Embryonic facial prominence (tissue), 1 donor: ENCODE measurements at regions not wholly inside any gene's neighbourhood (a gene's known extent, or its start where the extent isn't known, plus 50 kb on each side); places are given as distances from the start of the nearest gene placed in this dataset.
A peak's percentile ranks its signal among the peaks of the same experiment; 100 is the strongest.

ENCODE experiments used
- DNase-seq: peaks from one replicate; pipeline ENCODE4 v3.0.0-alpha.2; 2016; ENCODE audit errors: extremely low spot score

DNA sequence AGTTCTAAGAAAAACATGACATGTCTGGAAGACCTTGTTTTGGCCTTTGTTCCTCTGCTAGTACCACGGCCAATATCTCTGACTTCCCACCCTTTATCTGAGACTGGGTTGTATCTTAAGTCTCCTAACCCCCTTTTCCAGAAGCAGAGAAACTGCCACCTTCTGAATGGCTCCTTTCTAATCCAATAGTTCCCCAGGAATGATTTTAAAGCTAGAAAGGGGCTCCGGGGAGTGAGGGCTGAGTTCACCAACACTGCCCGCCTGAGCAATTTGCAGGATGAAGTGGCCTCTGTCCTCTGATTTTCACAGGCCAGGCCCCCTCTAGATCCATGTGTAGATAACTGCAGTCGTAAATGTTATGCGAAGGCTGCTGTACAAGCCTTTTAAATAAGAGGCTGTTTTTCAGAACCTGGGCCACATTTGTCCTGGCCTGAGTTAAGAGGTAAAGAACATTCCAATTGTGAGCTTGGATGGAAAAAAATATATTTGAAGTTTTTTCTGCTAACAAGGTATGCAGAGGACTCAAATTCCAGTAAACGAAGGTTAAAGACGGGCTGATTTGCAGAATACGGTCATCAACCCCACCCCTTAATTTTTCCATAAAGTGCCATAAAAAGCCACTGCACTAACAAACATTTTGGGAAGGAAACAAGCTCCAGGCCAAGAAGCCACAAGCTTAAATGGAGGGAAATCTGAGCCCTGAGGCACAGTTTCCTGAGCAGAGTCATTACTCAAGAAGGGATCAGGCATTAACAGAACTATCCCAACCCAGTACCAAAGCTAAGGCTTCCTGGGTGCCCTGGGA lies 117.0 kb upstream of the MAF start:
- peak; percentile 16 for DNase-seq

DNA sequence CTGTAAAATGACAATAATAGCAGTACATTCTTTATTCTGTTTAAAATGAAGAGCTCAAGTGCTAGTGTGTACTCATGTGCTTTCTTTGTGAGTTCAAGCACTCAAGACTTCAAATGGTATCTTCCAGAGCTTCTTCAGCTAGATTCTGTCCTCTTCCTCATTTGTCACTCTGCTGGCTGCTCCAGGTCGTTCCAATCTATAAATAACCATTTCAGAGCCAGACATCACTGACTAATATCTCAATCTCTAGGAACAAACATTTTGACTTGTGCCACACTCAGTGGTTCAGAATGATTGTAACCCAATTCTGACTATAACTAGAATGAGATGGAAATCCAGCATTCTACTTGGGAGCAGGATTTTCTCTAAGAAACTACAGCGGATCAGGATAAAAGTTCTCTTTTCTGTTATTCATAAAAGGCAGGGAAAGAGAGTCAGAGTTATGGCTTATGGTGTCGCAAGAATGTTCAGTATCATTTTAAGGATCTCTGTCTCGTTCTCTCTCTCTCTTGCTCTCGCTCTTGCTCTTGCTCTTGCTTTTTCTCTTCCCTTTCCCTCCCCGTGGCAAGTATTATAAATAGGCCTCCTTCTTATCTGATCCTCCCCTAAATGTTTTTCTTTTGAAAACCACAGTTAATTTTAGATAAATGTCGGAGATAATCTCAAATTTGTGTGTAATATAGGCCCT lies 116.3 kb upstream of the MAF start:
- no peak for DNase-seq

DNA sequence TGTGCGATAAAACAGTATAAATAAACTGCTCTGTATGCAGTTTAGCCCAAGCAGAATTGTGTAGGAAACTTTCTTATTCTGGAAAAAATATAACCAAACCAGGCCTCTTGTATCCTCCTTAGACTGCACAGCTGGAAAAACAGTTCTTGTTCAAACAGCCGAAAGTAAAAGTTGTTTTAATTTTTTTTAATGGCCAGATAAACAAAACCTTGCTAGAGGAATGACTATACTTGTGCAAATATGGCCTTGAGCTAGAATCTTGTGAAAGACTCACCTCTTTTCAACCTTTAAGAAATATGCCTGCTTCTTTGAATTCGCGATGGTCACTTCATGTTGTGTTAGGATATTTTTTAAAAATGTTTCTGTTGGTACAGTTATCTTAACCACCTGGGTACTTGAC lies 114.5 kb upstream of the MAF start:
- no peak for DNase-seq

DNA sequence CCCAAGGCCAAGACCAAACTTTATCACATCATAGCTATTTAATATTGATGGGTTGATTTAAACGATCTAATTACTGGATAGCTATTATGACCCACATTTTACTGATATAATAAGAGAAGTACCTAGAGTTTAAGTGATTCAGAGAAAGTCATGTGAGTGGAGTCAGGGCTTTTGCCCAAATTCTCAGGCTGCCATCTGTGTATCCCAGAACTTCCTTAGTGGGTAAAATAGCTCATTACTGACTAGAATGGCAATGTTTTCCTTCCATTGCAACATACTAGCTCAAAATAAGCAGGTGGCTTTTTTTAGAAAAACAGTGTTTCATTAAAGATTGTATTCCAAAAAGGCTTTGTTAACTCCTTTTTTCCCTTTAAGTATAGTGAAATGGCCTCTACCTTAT lies 113.9 kb upstream of the MAF start:
- no peak for DNase-seq

DNA sequence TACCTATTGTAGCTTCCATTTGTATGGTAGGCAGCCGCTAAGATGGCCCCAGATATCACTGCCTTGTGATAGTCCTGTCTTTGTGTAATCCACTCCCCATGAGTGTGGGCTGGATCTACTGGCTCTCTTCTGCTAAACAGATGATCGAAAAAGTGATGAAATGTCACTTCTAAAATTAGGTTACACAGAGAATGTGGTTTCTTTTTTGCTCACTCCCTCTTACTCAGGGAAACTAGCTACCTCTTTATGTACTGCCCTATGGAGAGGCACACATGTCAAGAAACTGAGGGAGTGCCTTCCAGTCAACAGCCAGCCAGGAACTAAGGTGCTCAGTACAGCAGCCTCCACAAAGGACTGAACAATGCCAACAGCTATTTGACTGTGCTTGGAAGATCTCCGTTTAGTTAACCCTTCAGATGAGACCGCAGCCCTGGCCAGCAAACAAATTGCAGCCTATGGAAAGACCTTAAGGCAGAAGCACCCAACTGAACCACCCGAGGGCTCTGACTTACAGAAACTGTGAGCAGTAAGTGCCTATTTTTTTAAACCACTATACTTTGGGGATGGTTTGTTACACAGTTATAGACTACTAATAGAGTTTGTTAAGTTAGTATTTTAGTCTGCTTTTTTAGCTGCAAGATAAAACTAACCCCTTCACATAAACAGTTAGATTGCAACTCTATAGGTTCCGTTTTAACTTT lies 113.2 kb upstream of the MAF start:
- DNase-seq = no peak

GRCh38 chr16:79712276-79712675 lies 111.7 kb upstream of the MAF start:
- no peak for DNase-seq

DNA sequence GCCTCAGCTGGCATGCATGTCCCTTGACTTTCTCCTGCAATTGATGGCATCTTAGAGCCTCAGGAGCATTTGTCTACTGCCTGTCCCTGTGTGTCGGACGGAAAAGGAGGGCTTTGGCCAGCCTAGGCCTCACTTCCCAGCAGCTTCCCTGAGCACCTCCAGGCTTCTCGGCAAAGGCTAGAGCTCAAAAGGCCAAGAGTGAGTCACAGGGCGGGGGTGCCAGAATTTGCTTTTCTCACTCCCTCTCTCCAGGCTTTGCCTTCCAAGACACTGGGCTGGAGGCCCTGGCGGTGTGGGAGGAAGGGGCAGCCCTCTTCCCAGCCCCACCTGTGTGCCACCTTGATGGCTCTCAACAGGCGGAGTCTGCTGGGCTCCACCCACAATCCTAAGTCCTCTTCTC lies 107.3 kb upstream of the MAF start:
- DNase-seq = no peak

DNA sequence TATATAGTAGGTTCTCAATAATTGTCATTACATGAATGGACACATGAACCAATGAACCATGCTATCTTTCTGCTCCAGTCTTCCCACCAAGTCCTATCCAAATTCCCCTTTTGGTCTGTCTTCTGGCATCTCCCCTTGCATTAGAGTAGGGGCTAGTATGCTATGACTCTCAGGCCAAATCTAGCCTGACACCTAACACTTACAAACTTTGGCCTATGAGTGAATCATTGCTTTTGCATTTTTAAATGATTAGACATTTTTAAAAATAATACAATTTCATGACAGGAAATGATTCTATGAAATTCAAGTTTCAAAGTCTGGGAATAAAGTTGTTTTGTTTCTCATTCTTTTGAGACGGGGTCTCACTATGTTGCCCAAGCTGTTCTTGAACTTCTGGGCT lies 102.5 kb upstream of the MAF start:
- DNase-seq = no peak

- no peak for DNase-seq
These were observed 97.8 kb upstream of the MAF start for GRCh38 chr16:79698341-79698753.

DNA sequence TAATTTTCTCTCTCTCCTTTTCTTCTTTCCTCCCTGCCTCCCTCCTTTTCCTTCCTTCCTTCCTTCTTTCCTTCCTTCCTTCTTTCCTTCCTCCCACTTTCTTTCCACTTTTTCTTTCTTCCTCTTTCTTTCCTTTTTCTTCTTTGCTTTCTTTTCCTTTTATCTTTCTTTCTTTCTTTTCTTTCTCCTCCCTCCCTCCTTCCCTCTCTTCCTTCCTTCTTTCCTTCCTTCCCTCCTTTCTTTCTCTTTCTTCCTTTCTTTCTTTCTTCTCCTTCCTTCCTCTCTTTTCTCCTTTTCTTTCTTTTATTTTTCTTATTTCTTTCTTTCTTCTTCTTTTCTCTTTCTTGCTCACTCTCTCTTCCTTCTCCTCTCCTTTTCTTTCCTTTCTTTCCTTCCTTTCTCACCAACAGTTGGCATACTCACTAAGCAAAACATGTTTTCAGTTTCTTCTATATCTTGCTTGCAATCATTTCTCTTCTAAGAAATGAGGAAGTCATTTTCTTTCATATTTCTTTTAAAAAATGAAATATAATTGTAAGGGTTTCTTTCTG lies 97.1 kb upstream of the MAF start:
- DNase-seq = no peak

DNA sequence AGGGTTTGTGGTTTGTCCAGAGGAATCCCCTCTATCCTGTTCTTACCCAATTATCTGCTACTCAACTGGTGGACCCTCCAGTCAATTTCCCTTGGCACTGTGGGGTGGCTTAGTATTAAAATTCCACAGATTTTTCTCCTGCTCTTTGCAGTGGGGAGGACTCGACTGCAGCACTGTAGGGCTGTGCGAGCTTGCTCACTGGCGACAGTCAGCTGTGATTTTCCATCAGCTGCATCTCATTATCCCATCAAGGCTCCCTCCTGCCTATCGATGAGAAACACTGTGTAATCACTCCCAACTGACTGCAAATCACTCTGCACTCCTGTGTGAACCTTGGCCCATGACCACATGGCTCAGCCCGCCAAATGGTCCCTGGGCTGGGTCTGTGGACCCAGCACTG lies 90.5 kb upstream of the MAF start:
- no peak for DNase-seq

GRCh38 chr16:79690159-79690558 lies 89.6 kb upstream of the MAF start:
- no peak for DNase-seq

DNA sequence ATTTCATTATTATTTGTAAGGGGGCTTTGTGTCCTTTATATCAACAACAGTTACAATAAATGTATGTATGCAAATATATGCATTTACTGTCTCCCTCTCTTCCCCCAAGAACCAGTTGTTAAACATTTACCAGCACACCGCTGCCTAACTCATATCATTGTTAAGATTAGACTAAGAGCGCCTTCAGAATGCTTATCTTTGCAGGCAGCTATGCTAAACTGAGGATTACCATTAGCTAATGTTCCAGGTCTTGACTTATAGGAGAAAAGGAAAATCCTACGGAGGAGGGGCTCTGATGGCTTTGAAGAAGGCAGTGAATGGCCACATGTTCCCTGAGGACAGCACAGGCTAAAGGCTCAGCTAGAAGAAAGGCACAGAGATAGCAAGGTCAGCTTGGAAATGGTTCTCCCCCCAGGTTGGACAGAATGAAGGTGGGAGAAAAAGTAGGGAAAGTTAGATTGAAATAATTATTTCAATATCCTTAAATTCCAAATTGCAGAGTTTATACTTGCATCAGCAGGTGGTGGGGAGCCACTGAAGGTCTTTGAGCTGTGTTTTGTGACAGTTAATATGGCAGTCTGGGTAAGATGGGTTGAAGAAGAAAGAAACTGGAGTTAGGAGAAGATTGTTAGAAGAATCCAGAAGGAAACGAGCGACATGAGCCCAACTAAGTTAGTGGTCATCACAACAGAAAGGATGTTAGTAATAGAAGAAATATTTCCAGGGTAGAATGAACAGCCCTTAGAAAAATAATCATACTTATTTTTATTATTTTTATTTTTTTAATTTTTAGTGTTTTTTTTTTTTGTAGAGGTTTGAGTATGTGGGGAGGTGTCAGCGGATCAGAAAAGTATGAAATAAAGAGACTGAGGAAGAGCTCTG lies 87.0 kb upstream of the MAF start:
- no peak for DNase-seq

GRCh38 chr16:79685871-79686270 lies 85.3 kb upstream of the MAF start:
- no peak for DNase-seq

GRCh38 chr16:79679334-79679733 lies 78.8 kb upstream of the MAF start:
- no peak for DNase-seq

GRCh38 chr16:79677799-79678530 lies 77.4 kb upstream of the MAF start:
- DNase-seq = no peak

DNA sequence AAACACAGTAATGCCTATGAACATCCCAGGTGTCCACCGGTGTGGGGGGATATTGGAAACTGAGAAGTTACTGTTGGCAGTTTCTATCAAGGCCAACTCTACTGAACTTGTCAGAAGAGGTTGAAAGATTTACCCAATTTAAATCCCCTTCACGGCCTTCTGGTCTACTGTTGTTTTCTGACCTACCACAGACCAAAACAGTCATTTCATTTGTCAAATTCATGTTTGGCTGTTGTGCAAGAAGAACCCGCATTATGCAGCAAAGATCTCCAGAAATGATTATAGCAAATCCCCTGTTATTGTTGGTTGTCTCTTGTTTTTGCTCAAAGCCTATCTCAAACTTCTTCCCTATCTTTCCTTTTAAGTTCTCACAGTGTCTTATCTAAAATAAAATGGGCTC lies 73.1 kb upstream of the MAF start:
- DNase-seq = no peak

GRCh38 chr16:79672524-79672923 lies 72.0 kb upstream of the MAF start:
- no peak for DNase-seq

DNA sequence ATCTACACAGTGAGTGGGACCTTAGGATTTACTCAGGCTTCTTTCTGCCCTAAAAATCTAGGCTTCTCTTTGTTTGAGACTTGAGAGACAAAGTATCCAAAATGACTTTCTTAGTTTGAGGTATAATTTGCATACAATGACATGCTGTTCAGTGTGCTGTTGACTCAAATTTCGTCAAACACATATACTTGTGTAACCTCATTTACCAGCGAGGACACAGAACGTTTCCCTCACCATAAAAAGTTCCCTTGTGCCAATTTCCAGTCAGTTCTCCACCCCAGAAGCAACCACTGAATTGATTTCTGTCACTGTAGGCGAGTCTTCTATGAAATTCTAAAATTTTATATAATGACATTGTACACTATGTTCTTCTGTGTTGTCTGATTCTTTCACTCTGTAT lies 68.0 kb upstream of the MAF start:
- no peak for DNase-seq

- no peak for DNase-seq
These were observed 65.4 kb upstream of the MAF start for GRCh38 chr16:79665970-79666369.

DNA sequence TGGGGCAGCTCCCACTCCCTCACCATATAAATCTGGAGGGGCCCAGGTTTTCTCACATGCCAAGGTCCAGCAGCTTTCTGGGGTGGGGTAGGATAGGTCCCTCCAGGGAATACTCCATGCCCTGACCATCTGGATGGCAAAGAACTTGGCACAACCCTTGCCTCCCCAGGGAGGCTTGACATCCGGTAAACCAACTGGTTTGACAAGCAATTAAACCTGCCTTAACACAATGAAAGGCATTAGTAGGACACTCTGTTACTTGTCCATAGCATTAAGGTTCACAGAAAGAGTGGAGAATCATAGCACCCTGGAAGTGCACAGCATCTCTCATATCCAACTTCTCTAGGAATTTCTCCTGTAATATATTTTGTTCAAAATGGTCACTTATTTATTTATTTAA lies 63.9 kb upstream of the MAF start:
- DNase-seq = no peak
